ENCODE measurements at regions not wholly inside any gene's neighbourhood (a gene's known extent, or its start where the extent isn't known, plus 50 kb on each side); places are given as distances from the start of the nearest gene placed in this dataset.

DNA sequence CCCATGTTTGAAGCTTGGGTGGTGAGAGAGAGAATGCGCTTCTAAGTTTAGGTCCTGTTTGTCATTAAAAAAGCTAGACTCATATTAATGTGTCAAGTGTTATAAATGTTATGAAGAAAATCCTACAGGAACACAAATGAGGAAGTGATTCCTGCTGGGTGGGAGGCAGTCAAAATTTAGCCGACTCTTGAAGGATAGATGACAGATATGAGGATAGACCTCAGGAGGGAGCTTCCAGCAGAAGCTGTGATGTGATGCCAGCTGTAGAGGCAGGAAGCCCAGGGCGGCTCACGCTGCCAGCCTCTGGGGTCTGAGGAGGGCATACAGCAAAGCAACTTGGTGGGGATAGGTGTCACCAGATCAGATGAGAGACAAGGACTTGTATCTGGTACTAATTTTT lies 74.7 kb upstream of the ADAMTS16 start:
- TF ChIP-seq FOXA1 (IDR thresholded peaks at IDR 0.05): no peak
- TF ChIP-seq ZNF384 (IDR thresholded peaks at IDR 0.05): no peak
- TF ChIP-seq FOXM1 (IDR thresholded peaks at IDR 0.05; ENCODE audit: borderline replicate concordance): no peak
- TF ChIP-seq TARDBP (IDR thresholded peaks at IDR 0.05): no peak
- no peak for TF ChIP-seq SUZ12 (IDR thresholded peaks at IDR 0.05)
- TF ChIP-seq BHLHE40 (IDR thresholded peaks at IDR 0.05; ENCODE audit: borderline replicate concordance): no peak
- TF ChIP-seq LEF1 (IDR thresholded peaks at IDR 0.05; ENCODE audit: borderline replicate concordance): no peak
- no peak for TF ChIP-seq FOXK2 (IDR thresholded peaks at IDR 0.05)
- TF ChIP-seq ARNT (IDR thresholded peaks at IDR 0.05): no peak
- TF ChIP-seq PKNOX1 (IDR thresholded peaks at IDR 0.05): no peak
- TF ChIP-seq HDGF (IDR thresholded peaks at IDR 0.05; ENCODE audit: borderline replicate concordance): no peak

Data from HEK293T (cell line).